ENCODE measurements at regions not wholly inside any gene's neighbourhood (a gene's known extent, or its start where the extent isn't known, plus 50 kb on each side); places are given as distances from the start of the nearest gene placed in this dataset.

DNA sequence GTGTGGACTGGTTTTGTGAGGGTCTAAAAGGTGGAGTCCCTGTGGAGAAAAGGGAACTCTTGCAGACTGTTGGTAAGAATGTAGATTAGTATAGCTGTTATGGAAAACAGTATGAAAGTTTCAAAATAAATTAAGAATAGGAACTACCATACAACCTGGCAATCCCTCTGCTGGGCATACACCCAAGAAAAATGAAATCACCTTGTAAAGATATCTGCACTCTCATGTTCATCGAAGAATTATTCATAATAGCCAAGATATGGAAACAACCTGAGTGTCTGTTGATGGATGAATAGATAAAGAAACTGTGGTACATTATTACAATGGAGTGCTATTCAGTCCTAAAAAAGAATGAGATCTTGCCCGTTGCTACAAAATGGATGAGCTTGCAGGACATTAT, 109.6 kb downstream of the TBX19 start:
- Histone ChIP-seq H3K4me3 (ENCODE audit: low read depth, low read length) (no peak overlapping the region), H3K9ac (ENCODE audit: low read length) (no peak overlapping the region), H4K12ac (ENCODE audit: low read depth, low read length) (no peak overlapping the region), H3K27me3 (ENCODE audit: insufficient read depth, low read length) (no peaks in the 10 kb centered on the region), H3K27ac (ENCODE audit: low read depth, low read length) (no peak overlapping the region), H4K91ac (ENCODE audit: low read depth, low read length) (no peak overlapping the region), H2AFZ (ENCODE audit: insufficient read depth, low read length, poor library complexity) (no peak overlapping the region), H2BK12ac (ENCODE audit: low read length) (no peak overlapping the region), H3K79me2 (ENCODE audit: control insufficient read depth, insufficient read depth, low read length, poor library complexity) (no peaks in the 10 kb centered on the region), H3K9me3 (ENCODE audit: insufficient read depth, low read depth, low read length) (no peaks in the 10 kb centered on the region), H3K36me3 (ENCODE audit: control insufficient read depth in 1 of 2, insufficient read depth in 2 of 2, low read length in 2 of 2) (no peaks in the 10 kb centered on the region), H4K8ac (ENCODE audit: low read depth, low read length) (no peak overlapping the region), H3K23ac (ENCODE audit: low read length) (no peak overlapping the region), H3K18ac (ENCODE audit: low read length) (no peak overlapping the region), H3K79me1 (ENCODE audit: low read length) (no peaks in the 10 kb centered on the region), H3K14ac (ENCODE audit: low read length) (no peak overlapping the region), H2AK5ac (ENCODE audit: low read length) (no peak overlapping the region), H2BK120ac (ENCODE audit: insufficient read depth, low read length, poor library complexity) (no peak overlapping the region), H3K4ac (ENCODE audit: low read depth, low read length) (no peak overlapping the region), H3K4me2 (ENCODE audit: low read length) (no peak overlapping the region), H3K4me1 (ENCODE audit: control insufficient read depth in 1 of 2, insufficient read depth in 2 of 2, low read length in 2 of 2) (peaks cover 3 to 4% of the 10 kb centered on the region in 2 experiments), H2BK5ac (ENCODE audit: low read depth, low read length, poor library complexity) (no peak overlapping the region)
- no CpG with 5 or more reads among the region's 2 CpGs for WGBS (ENCODE audit: extremely low coverage, insufficient coverage, insufficient read length)
- no peak for DNase-seq

DNA sequence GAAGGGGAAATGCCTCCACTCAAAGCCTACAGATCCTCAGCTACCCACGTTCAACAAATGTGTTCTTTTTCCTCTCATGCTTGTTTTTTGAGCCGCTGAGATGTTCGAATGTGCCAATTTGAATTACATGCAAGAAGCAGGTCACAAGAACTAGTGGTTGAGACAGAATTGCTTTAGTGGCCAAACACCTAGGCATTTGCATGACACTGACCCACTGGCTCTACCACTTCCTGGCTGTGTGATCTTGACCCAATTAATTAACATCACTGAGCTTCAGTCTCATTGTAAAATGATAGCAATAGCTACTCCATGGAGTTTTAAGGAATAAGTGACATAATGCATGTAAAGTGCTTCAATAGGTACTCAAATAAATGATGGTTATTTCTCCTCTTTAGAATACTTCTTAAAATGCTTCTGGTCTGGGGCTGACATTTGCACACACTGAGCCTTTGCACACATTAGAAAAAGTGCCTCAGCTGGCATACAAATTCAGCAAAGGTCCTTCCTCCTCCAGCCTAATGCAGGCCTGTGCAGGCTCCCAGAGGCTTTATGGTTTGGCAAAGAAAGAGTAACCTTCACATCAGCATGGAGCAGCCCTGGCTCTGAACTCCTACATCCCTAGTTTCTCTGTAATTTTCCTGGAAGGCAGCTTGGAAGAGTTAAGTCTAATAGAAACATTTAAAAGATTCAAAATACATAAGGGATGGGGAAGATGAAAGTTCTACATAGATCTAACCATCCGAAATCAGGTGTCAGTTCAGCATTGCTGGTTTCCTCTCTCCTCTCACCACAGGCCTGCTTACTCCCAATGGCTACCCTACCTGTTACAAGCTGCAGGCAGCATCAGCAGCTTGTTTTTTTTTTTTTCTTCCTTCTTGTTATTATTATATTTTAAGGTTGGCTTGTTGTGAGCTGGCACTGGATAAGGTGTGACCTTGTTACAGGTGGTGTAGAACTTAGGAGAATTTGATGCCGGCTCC, 107.4 kb downstream of the TBX19 start:
- WGBS (ENCODE audit: extremely low coverage, insufficient coverage, insufficient read length): no CpG with 5 or more reads among the region's 5 CpGs

GRCh38 chr1:168386949-168387586, 106.4 kb downstream of the TBX19 start:
- no peak overlapping the region for H3K14ac ChIP-seq (ENCODE audit: low read length)
- H3K36me3 ChIP-seq (ENCODE audit: control insufficient read depth in 1 of 2, insufficient read depth in 2 of 2, low read length in 2 of 2): no peaks in the 10 kb centered on the region
- H4K91ac ChIP-seq (ENCODE audit: low read depth, low read length): no peak overlapping the region
- H3K23ac ChIP-seq (ENCODE audit: low read length): no peak overlapping the region
- H3K4me3 ChIP-seq (ENCODE audit: low read depth, low read length): no peak overlapping the region
- no peak overlapping the region for H3K4ac ChIP-seq (ENCODE audit: low read depth, low read length)
- no peaks in the 10 kb centered on the region for H3K79me2 ChIP-seq (ENCODE audit: control insufficient read depth, insufficient read depth, low read length, poor library complexity)
- no peak overlapping the region for H2AK5ac ChIP-seq (ENCODE audit: low read length)
- no CpG with 5 or more reads among the region's 25 CpGs for WGBS (ENCODE audit: extremely low coverage, insufficient coverage, insufficient read length)
- H4K8ac ChIP-seq (ENCODE audit: low read depth, low read length): no peak overlapping the region
- no peak overlapping the region for H3K27ac ChIP-seq (ENCODE audit: low read depth, low read length)
- H2BK120ac ChIP-seq (ENCODE audit: insufficient read depth, low read length, poor library complexity): no peak overlapping the region
- no peak overlapping the region for H2AFZ ChIP-seq (ENCODE audit: insufficient read depth, low read length, poor library complexity)
- no peaks in the 10 kb centered on the region for H3K27me3 ChIP-seq (ENCODE audit: insufficient read depth, low read length)
- H3K79me1 ChIP-seq (ENCODE audit: low read length): no peaks in the 10 kb centered on the region
- H3K9ac ChIP-seq (ENCODE audit: low read length): no peak overlapping the region
- DNase-seq: peak; percentile 70 to 79
- H3K9me3 ChIP-seq (ENCODE audit: insufficient read depth, low read depth, low read length): no peaks in the 10 kb centered on the region
- no peak overlapping the region for H2BK12ac ChIP-seq (ENCODE audit: low read length)
- no peak overlapping the region for H3K18ac ChIP-seq (ENCODE audit: low read length)
- no peak overlapping the region for H4K12ac ChIP-seq (ENCODE audit: low read depth, low read length)
- H2BK5ac ChIP-seq (ENCODE audit: low read depth, low read length, poor library complexity): no peak overlapping the region
- H3K4me2 ChIP-seq (ENCODE audit: low read length): peak overlapping the region; percentile 44
- H3K4me1 ChIP-seq (ENCODE audit: control insufficient read depth in 1 of 2, insufficient read depth in 2 of 2, low read length in 2 of 2): peaks cover 3 to 4% of the 10 kb centered on the region in 2 experiments

More for the DNA sequence above, 107.4 kb downstream of the TBX19 start:
- no peak overlapping the region for H2AK5ac ChIP-seq (ENCODE audit: low read length)
- H3K4ac ChIP-seq (ENCODE audit: low read depth, low read length): no peak overlapping the region
- no peak overlapping the region for H3K23ac ChIP-seq (ENCODE audit: low read length)
- peak overlapping the region; percentile 44 for H3K4me2 ChIP-seq (ENCODE audit: low read length)
- H4K12ac ChIP-seq (ENCODE audit: low read depth, low read length): no peak overlapping the region
- no peak overlapping the region for H4K91ac ChIP-seq (ENCODE audit: low read depth, low read length)
- no peak overlapping the region for H2BK5ac ChIP-seq (ENCODE audit: low read depth, low read length, poor library complexity)
- H3K36me3 ChIP-seq (ENCODE audit: control insufficient read depth in 1 of 2, insufficient read depth in 2 of 2, low read length in 2 of 2): no peaks in the 10 kb centered on the region
- H3K9ac ChIP-seq (ENCODE audit: low read length): no peak overlapping the region
- no peaks in the 10 kb centered on the region for H3K27me3 ChIP-seq (ENCODE audit: insufficient read depth, low read length)
- no peak overlapping the region for H2AFZ ChIP-seq (ENCODE audit: insufficient read depth, low read length, poor library complexity)
- H3K9me3 ChIP-seq (ENCODE audit: insufficient read depth, low read depth, low read length): no peaks in the 10 kb centered on the region
- no peak overlapping the region for H2BK12ac ChIP-seq (ENCODE audit: low read length)
- H4K8ac ChIP-seq (ENCODE audit: low read depth, low read length): no peak overlapping the region
- no peak for DNase-seq
- no peaks in the 10 kb centered on the region for H3K79me1 ChIP-seq (ENCODE audit: low read length)
- no peak overlapping the region for H3K18ac ChIP-seq (ENCODE audit: low read length)
- no peak overlapping the region for H3K14ac ChIP-seq (ENCODE audit: low read length)
- H3K4me1 ChIP-seq (ENCODE audit: control insufficient read depth in 1 of 2, insufficient read depth in 2 of 2, low read length in 2 of 2): peaks cover 3 to 4% of the 10 kb centered on the region in 2 experiments
- H3K4me3 ChIP-seq (ENCODE audit: low read depth, low read length): no peak overlapping the region
- H2BK120ac ChIP-seq (ENCODE audit: insufficient read depth, low read length, poor library complexity): no peak overlapping the region
- H3K27ac ChIP-seq (ENCODE audit: low read depth, low read length): no peak overlapping the region
- no peaks in the 10 kb centered on the region for H3K79me2 ChIP-seq (ENCODE audit: control insufficient read depth, insufficient read depth, low read length, poor library complexity)

DNA sequence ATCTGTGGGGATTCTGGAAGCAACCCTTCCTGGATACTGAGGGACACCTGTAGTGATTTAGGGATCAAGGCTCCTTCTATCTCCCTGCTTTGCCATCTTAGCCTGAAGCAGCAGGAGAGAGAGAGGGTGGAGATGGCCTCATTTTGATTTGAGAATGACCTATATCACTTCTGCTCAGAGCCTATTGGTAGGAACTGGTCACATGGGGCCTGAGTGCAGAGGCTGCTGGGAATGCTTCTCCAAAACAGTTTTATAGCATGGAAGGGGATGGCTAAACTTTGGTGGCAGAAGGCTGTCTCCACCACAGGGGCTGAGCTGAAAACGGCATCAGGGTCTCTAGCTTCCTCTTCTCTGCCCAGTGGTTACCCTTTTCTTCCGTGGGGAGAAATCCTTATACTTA, 105.8 kb downstream of the TBX19 start:
- Histone ChIP-seq H4K8ac (ENCODE audit: low read depth, low read length) (no peak overlapping the region), H2BK5ac (ENCODE audit: low read depth, low read length, poor library complexity) (no peak overlapping the region), H3K79me1 (ENCODE audit: low read length) (no peaks in the 10 kb centered on the region), H3K4ac (ENCODE audit: low read depth, low read length) (no peak overlapping the region), H3K4me1 (ENCODE audit: control insufficient read depth in 1 of 2, insufficient read depth in 2 of 2, low read length in 2 of 2) (peaks cover 3 to 4% of the 10 kb centered on the region in 2 experiments), H2BK12ac (ENCODE audit: low read length) (no peak overlapping the region), H3K4me2 (ENCODE audit: low read length) (no peak overlapping the region), H3K27me3 (ENCODE audit: insufficient read depth, low read length) (no peaks in the 10 kb centered on the region), H3K4me3 (ENCODE audit: low read depth, low read length) (no peak overlapping the region), H3K9me3 (ENCODE audit: insufficient read depth, low read depth, low read length) (no peaks in the 10 kb centered on the region), H4K91ac (ENCODE audit: low read depth, low read length) (no peak overlapping the region), H3K18ac (ENCODE audit: low read length) (no peak overlapping the region), H2AFZ (ENCODE audit: insufficient read depth, low read length, poor library complexity) (no peak overlapping the region), H3K14ac (ENCODE audit: low read length) (no peak overlapping the region), H3K9ac (ENCODE audit: low read length) (no peak overlapping the region), H3K79me2 (ENCODE audit: control insufficient read depth, insufficient read depth, low read length, poor library complexity) (no peaks in the 10 kb centered on the region), H2BK120ac (ENCODE audit: insufficient read depth, low read length, poor library complexity) (no peak overlapping the region), H4K12ac (ENCODE audit: low read depth, low read length) (no peak overlapping the region), H3K36me3 (ENCODE audit: control insufficient read depth in 1 of 2, insufficient read depth in 2 of 2, low read length in 2 of 2) (no peaks in the 10 kb centered on the region), H3K27ac (ENCODE audit: low read depth, low read length) (no peak overlapping the region), H3K23ac (ENCODE audit: low read length) (no peak overlapping the region), H2AK5ac (ENCODE audit: low read length) (no peak overlapping the region)
- DNase-seq: no peak
- WGBS (ENCODE audit: extremely low coverage, insufficient coverage, insufficient read length): no CpG with 5 or more reads among the region's 2 CpGs

Measured in trophoblast cell (in vitro differentiated cells and primary cell).